ENCODE measurements at regions not wholly inside any gene's neighbourhood (a gene's known extent, or its start where the extent isn't known, plus 50 kb on each side); places are given as distances from the start of the nearest gene placed in this dataset.

GRCh38 chr3:157606852-157607197, 103.6 kb upstream of the VEPH1 start:
- H3K4me2 ChIP-seq (ENCODE audit: insufficient read depth, insufficient read length, low read length): no peak overlapping the region
- no peak overlapping the region for H4K5ac ChIP-seq (ENCODE audit: insufficient read length, low read depth, low read length)
- Mint-ChIP-seq H3K27ac (peak overlapping the region in 2 of 3 experiments; percentile 26 to 84; a peak in 1 of 7 replicates), H3K27me3 (ENCODE audit: low read depth) (no peaks in the 10 kb centered on the region), H3K36me3 (ENCODE audit: insufficient read depth in 1 of 3, low read depth in 3 of 3) (no peaks in the 10 kb centered on the region), H3K9me3 (no peaks in the 10 kb centered on the region; a peak in 1 of 5 replicates), H3K4me3 (no peak overlapping the region), H3K4me1 (peaks cover 8 to 9% of the 10 kb centered on the region in 2 experiments)
- no peaks in the 10 kb centered on the region for H3K9me3 ChIP-seq (ENCODE audit: control insufficient read depth, low read depth, low read length)
- H3K56ac ChIP-seq (ENCODE audit: insufficient read length, low read depth, low read length): no peak overlapping the region
- no peaks in the 10 kb centered on the region for H3K79me2 ChIP-seq (ENCODE audit: insufficient read depth, low read length)
- no peaks in the 10 kb centered on the region for H3K79me1 ChIP-seq (ENCODE audit: insufficient read depth, low read depth, low read length, poor library complexity, severe bottlenecking)
- no peak overlapping the region for H3T11ph ChIP-seq (ENCODE audit: low read length)
- H3K9ac ChIP-seq (ENCODE audit: extremely low read depth, insufficient read length, low read length): no peak overlapping the region
- DNase-seq: no peak
- no peak overlapping the region for H4K8ac ChIP-seq (replicated peaks; ENCODE audit: insufficient read length, low read depth, low read length)
- TF ChIP-seq, protein P1, sequence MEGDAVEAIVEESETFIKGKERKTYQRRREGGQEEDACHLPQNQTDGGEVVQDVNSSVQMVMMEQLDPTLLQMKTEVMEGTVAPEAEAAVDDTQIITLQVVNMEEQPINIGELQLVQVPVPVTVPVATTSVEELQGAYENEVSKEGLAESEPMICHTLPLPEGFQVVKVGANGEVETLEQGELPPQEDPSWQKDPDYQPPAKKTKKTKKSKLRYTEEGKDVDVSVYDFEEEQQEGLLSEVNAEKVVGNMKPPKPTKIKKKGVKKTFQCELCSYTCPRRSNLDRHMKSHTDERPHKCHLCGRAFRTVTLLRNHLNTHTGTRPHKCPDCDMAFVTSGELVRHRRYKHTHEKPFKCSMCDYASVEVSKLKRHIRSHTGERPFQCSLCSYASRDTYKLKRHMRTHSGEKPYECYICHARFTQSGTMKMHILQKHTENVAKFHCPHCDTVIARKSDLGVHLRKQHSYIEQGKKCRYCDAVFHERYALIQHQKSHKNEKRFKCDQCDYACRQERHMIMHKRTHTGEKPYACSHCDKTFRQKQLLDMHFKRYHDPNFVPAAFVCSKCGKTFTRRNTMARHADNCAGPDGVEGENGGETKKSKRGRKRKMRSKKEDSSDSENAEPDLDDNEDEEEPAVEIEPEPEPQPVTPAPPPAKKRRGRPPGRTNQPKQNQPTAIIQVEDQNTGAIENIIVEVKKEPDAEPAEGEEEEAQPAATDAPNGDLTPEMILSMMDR (conservative IDR thresholded peaks at IDR 0.05): no peak; the same call in 1 of the 3 replicates
- H4K20me1 ChIP-seq (ENCODE audit: control insufficient read depth, insufficient read depth, insufficient read length): no peaks in the 10 kb centered on the region
- H2BK5ac ChIP-seq (ENCODE audit: insufficient read length, low read length): no peak overlapping the region
- H3K4me1 ChIP-seq (ENCODE audit: insufficient read depth, low read length): no peaks in the 10 kb centered on the region
- no peaks in the 10 kb centered on the region for H3K23me2 ChIP-seq (ENCODE audit: insufficient read length, low read depth, low read length, poor library complexity, severe bottlenecking)
- no peak overlapping the region for H3K14ac ChIP-seq (ENCODE audit: insufficient read depth, low read length)
- no peak overlapping the region for H2BK12ac ChIP-seq (ENCODE audit: insufficient read length, low read depth, low read length)
- H3K27me3 ChIP-seq (ENCODE audit: insufficient read depth, low read length): no peaks in the 10 kb centered on the region
- no peak overlapping the region for H2BK20ac ChIP-seq (ENCODE audit: low read depth, low read length, poor library complexity, severe bottlenecking)
- no peak overlapping the region for H3K4ac ChIP-seq (ENCODE audit: low read depth, low read length)
- H2AFZ ChIP-seq (ENCODE audit: low read length): no peak overlapping the region
- H4K91ac ChIP-seq (ENCODE audit: insufficient read length, low read depth, low read length): no peak overlapping the region
- H3K18ac ChIP-seq (ENCODE audit: insufficient read length, low read depth, low read length): no peak overlapping the region
- no peak overlapping the region for H2AK5ac ChIP-seq (ENCODE audit: insufficient read length, low read length)
- no peak overlapping the region for H2BK120ac ChIP-seq (ENCODE audit: low read depth, low read length, poor library complexity, severe bottlenecking)
- H2BK15ac ChIP-seq (ENCODE audit: low read depth, low read length): no peak overlapping the region
- no peak overlapping the region for H3K23ac ChIP-seq (ENCODE audit: insufficient read length, low read depth, low read length)
- no CpG with 5 or more reads among the region's 4 CpGs for WGBS (ENCODE audit: extremely low coverage, insufficient read length, low lambda C conversion rate)
- no peak overlapping the region for H3K27ac ChIP-seq (ENCODE audit: insufficient read length, low read depth, low read length)

Measured in H9 (cell line).